Fibroblast of lung (primary cell): ENCODE measurements at regions not wholly inside any gene's neighbourhood (a gene's known extent, or its start where the extent isn't known, plus 50 kb on each side); places are given as distances from the start of the nearest gene placed in this dataset.
A peak's percentile ranks its signal among the peaks of the same experiment; 100 is the strongest.
"Not testable (repeated sequence)": the region's sequence is repeated elsewhere in the genome, so short reads cannot be mapped to it uniquely, and the experiment has no call there.

Experiments
- DNase-seq, 2 donors: peaks; one replicate each; pipeline versions ENCODE4 v3.0.0 to v3.0.0-alpha.2; 2010; ENCODE audit warnings: low read depth in 2 of 2
- H2AFZ ChIP-seq: 2 replicates; pipeline ENCODE4 v1.5.1; 2012; ENCODE audit warnings: low read length, control low read depth, inconsistent platforms
- H3K27ac ChIP-seq: 2 replicates; pipeline ENCODE4 v1.5.1; 2011; ENCODE audit warnings: low read length, control low read depth; ENCODE audit not compliant: insufficient read depth
- H3K27me3 ChIP-seq: 2 replicates; pipeline ENCODE4 v1.5.1; 2011; ENCODE audit warnings: mild to moderate bottlenecking, low read length; ENCODE audit not compliant: control insufficient read depth, insufficient read depth
- H3K36me3 ChIP-seq: 2 replicates; pipeline ENCODE4 v1.5.1; 2011; ENCODE audit warnings: low read length; ENCODE audit not compliant: control insufficient read depth, insufficient read depth
- H3K4me1 ChIP-seq: 2 replicates; pipeline ENCODE4 v1.5.1; 2011; ENCODE audit warnings: low read length; ENCODE audit not compliant: control insufficient read depth, insufficient read depth; ENCODE audit errors: extremely low read depth
- H3K4me2 ChIP-seq: 2 replicates; pipeline ENCODE4 v1.5.1; 2011; ENCODE audit warnings: low read length, control low read depth; ENCODE audit not compliant: insufficient read depth; ENCODE audit errors: extremely low read depth
- H3K4me3 ChIP-seq, 4 experiments: fragments of 200-600 bp in 1 of 4; sonication (generic) in 1 of 4; replicated peaks in 1 of 4; 2 replicates each; pipeline ENCODE4 v1.5.1; 2011 to 2016; ENCODE audit warnings: low read length in 4 of 4, low read depth in 3 of 4, mild to moderate bottlenecking in 3 of 4, control low read depth in 2 of 4, inconsistent platforms in 1 of 4, mixed read lengths in 1 of 4; ENCODE audit not compliant: insufficient read depth in 1 of 4; ENCODE audit errors: control extremely low read depth in 1 of 4
- H3K79me2 ChIP-seq: 2 replicates; pipeline ENCODE4 v1.5.1; 2012; ENCODE audit warnings: mild to moderate bottlenecking, low read length, inconsistent platforms; ENCODE audit not compliant: control insufficient read depth, insufficient read depth
- H3K9ac ChIP-seq: 2 replicates; pipeline ENCODE4 v1.5.1; 2011; ENCODE audit warnings: mild to moderate bottlenecking, low read length, control low read depth; ENCODE audit not compliant: insufficient read depth
- H3K9me3 ChIP-seq: 2 replicates; pipeline ENCODE4 v1.5.1; 2012; ENCODE audit warnings: low read depth, low read length; ENCODE audit not compliant: control insufficient read depth, insufficient read depth
- H4K20me1 ChIP-seq: 2 replicates; pipeline ENCODE4 v1.5.1; 2011; ENCODE audit warnings: low read length; ENCODE audit not compliant: control insufficient read depth, insufficient read depth; ENCODE audit errors: extremely low read depth
- CTCF ChIP-seq, 2 donors: IDR thresholded peaks in 1 of 2; conservative IDR thresholded peaks in 1 of 2; 1 replicate in 1 of 2; 2 replicates in 1 of 2; pipeline ENCODE4 v1.5.1; 2011 to 2012; ENCODE audit warnings: low read length in 2 of 2, control low read depth in 1 of 2, inconsistent platforms in 1 of 2, low read depth in 1 of 2, mild to moderate bottlenecking in 1 of 2
- EZH2 ChIP-seq: IDR thresholded peaks from 2 replicates; pipeline ENCODE4 v1.5.1; 2012; ENCODE audit warnings: low read length, control low read depth, mild to moderate bottlenecking; ENCODE audit errors: missing control alignments

- Histone ChIP-seq H3K36me3 (no peaks in the 10 kb centered on the region), H3K27me3 (no peaks in the 10 kb centered on the region), H3K9ac (no peak overlapping the region), H3K79me2 (no peaks in the 10 kb centered on the region), H2AFZ (peak overlapping the region; percentile 72), H3K27ac (no peak overlapping the region), H4K20me1 (no peaks in the 10 kb centered on the region), H3K9me3 (no peaks in the 10 kb centered on the region), H3K4me3 (no peak overlapping the region), H3K4me2 (peak overlapping the region; percentile 27), H3K4me1 (no peaks in the 10 kb centered on the region)
- peak; percentile 48 to 82 for DNase-seq
- TF ChIP-seq CTCF (conservative IDR thresholded peaks at IDR 0.05 in 1 of 2, IDR thresholded peaks at IDR 0.05 in 1 of 2; ENCODE audit: low read depth in 1 of 2, low read length in 2 of 2), result no peak
- no peak for TF ChIP-seq EZH2
Observed at GRCh38 chr1:58968360-58968952, 184.6 kb upstream of the JUN start.

- DNase-seq, H2AFZ ChIP-seq, H3K4me3 ChIP-seq, H3K4me1 ChIP-seq, H4K20me1 ChIP-seq, H3K9ac ChIP-seq, H3K27ac ChIP-seq, H3K9me3 ChIP-seq, H3K36me3 ChIP-seq, H3K27me3 ChIP-seq, H3K79me2 ChIP-seq, H3K4me2 ChIP-seq: not testable (repeated sequence)
Observed at GRCh38 chr1:58969176-58969575, 185.3 kb upstream of the JUN start.

- Histone ChIP-seq H3K27ac (no peak overlapping the region), H3K36me3 (no peaks in the 10 kb centered on the region), H3K9me3 (no peaks in the 10 kb centered on the region), H4K20me1 (no peaks in the 10 kb centered on the region), H2AFZ (no peak overlapping the region), H3K27me3 (no peaks in the 10 kb centered on the region), H3K4me1 (no peaks in the 10 kb centered on the region), H3K79me2 (no peaks in the 10 kb centered on the region), H3K4me3 (no peak overlapping the region), H3K4me2 (no peak overlapping the region), H3K9ac (no peak overlapping the region)
- peak in 1 of 2 donors; percentile 55 for DNase-seq
- no peak for TF ChIP-seq CTCF (conservative IDR thresholded peaks at IDR 0.05 in 1 of 2, IDR thresholded peaks at IDR 0.05 in 1 of 2; ENCODE audit: low read depth in 1 of 2, low read length in 2 of 2)
- TF ChIP-seq EZH2, result no peak
Observed at GRCh38 chr1:58971629-58972140, 187.8 kb upstream of the JUN start.
